ENCODE measurements at regions not wholly inside any gene's neighbourhood (a gene's known extent, or its start where the extent isn't known, plus 50 kb on each side); places are given as distances from the start of the nearest gene placed in this dataset.
"Not testable (repeated sequence)": the region's sequence is repeated elsewhere in the genome, so short reads cannot be mapped to it uniquely, and the experiment has no call there.

DNA sequence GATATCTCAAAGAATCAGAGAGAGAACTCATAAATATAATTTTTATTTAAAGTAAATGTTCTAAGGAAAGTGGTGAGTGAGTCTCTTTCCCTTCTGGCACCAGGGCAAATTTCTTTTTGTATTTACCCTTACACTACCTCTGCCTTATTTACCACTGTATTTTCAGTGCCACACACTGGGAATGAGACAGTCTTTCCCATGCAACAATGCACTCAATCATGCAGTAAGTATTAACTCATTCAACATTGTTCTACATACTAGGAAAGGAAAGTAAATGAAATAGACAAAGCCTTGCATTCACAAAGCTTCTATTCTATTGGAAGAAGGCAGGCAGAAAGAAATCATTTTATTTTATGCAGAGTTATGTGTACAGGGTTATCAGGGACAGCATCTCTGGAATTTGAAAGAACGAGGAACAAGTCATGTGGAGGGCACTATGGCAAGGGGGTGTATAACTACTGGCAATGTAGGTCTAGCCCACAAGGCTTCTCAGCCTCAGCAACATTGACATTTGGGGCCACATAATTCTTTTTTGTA, 129.8 kb upstream of the PRDX6 start:
- no peak for DNase-seq

DNA sequence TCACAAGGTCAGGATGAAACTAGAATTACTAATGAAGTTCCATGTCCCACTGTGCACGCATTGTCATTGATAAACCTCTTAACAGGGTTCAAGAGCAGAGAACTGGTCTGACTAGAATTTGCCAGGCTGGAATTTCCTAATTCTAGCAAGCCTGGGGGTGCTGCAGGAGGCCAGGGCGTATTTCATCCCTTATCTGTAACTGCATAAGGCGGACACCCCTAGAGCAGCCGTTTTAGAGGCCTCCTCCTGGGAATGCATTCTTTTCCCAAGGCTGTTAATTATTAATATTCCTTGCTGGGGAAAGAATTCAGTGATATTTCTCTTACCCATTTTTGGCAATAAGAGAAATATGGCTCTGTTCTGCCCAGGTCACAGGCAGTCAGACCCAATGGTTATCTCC, 124.5 kb upstream of the PRDX6 start:
- DNase-seq, result not testable (repeated sequence)

DNA sequence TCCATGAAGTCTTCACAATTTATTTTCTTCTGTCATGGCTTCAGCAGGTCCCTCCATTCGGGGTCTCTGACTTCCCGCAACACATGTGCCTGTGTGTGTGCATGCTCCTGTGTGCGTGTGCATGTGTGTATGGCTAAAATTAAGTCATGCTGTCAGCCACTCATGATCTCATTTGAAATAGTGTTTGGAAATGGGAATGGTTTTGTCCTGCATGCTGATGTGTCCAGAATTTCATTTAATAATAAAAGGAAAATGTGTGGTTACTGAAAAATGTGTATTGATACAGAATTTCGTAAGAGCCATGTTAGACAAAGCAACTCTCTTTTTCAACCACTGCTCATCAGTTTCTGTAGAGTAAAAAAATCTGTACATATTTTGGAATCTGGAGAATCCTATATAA, 123.8 kb upstream of the PRDX6 start:
- DNase-seq, result no peak

DNA sequence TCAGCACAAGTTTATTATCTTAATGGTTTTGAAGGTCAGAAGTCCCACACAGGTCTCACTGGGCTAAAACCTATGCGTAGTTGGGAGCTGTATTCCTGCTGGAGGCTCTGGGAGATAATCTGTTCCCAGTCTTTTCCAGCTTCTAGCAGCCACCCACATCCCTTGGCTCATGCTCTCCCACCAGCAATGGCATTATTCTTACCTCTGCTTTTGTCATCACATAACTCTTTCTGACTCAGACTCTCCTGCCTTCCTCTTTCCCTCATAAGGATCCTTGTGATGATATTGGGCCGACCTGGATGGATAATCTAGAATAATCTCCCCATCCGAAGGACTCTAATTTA, 122.2 kb upstream of the PRDX6 start:
- no peak for DNase-seq

DNA sequence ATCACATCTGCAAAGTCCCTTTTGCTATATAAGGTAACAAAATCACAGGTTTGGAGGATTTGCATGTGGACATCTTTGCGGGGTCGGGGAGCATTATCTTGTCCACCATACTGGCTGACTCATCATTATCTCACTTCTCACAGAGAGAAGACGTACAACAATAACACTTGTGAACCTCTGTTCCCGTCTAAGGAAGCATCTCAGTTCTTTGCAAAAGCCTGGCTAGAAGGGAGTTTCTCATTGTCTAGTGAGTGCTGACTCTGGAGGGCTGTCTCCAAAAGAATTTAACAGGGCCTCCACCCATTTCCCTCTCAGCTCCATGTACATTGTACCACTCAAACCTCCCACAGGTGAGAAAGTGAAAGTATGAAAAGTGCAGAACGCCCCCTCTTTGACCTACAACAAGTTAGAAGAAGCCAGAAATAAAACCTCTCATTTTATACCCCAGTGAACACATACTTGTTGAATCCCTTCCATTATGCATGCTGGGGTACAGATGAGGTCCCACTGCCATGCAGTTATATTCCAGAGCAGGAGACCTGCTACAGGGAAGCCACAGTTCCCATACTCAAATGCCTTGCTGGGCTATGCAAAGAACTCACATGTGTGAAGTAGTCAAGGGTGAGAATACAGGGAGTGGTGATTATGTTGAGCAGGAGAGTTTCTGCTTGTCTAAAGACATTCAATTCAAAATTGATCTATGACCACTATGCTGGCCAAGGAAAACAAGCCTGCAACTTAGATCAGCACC, 121.7 kb upstream of the PRDX6 start:
- no peak for DNase-seq

DNA sequence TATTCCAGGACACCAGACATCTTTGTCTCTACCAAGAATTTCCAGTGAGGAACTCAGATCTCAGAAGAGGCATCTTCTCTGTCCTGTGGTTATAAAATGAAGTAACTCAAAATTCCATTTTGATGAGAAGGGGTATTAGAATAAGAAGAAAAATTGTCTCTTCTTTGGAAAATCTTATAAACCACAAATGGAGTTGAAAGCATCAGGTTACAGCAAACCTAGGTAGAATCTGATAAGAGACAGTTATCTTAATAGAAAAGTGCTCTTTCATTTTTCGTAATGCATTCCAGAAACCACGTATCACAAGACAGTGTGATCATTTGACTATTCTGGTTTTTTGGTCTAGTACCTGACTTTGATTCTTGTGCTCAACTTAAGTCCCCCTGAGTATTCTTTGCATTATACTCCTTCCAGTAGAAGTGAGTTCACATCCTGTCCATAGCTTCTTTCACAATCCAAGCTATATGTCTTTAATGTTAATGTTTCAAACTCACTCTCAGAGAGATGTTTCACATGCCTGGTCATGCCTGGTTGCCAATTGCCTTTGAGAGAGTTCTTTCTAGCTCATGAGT, 120.9 kb upstream of the PRDX6 start:
- no peak for DNase-seq

DNA sequence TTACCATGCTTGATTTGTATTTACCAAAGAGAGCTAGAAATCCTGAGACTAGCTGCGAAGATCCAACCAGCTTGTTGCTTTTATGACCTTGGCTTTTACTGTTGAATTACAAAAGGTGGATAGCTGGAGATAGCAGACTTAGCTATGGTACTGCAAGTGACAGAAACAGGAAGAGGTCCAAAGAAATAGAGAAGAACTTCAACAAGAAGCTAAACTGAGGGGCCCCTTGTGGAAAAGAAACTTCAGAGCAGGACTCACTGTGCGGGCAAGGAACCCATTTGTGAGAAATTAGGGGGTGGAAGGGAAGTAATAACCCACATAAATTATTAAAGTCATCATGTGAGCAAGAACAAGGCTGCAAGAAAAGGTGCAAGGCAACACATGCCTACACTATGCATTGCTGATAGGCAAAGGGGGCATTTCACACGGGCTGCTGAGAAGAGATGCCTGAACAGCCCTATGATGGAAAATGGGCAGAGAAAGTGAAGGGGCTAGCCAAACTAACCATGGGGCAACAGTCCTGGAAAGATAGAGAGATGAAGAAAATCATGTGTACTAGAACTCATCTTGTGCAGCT, 116.6 kb upstream of the PRDX6 start:
- no peak for DNase-seq

DNA sequence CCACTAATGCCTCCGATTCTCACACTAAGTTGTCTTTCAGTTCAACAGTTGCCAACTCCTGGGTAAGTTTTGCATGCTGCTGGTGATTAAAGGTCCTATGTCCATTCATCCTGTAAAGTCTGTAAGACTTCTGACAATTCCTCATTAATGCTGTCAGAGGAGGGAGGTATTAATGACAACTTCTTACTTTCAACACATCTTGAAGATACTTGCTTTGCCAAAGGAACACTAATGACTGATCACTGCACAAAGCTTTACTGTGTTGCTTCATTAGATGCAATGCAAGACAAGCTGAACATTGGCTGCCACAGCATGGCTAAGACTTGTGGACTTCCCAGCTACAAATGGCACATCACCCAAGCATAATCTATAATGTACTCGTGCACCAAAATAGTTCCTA, 114.6 kb upstream of the PRDX6 start:
- DNase-seq, result no peak

DNA sequence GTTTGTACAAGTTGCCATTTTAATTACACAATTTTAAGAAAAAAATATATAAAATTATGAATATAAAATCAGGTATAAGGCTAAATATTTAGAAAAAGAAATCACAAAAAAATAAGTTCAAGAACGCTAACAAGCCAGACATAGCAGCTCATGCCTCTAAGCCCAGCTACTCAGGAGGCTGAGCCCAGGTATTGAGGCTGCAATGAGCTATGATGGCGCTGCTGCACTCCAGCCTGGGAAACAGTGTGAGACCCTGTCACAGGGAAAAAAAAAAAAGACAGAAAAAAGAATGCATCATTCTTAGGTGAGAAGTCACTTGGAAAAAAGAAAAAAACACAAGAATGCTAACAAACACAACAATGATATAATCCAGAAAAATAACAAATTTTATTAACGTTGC, 112.3 kb upstream of the PRDX6 start:
- DNase-seq, result no peak

DNA sequence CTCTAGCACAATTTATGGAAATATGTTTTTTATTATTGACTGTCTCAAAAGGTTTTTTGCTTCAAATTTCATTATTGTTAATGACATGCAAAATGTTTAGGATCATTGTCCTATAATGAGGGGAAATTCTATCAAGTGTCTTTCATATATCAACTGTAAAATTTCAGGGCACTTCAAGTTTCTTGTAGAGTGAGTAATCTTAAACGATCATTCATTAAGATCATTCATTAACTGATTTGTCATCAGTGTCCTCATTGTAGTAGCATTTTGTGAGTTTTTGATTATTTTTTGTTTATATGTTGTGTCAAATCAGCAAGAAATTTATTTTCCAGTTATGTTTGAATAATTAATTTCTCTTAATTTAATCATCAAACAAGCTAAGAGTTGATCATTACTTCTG, 111.8 kb upstream of the PRDX6 start:
- no peak for DNase-seq

DNA sequence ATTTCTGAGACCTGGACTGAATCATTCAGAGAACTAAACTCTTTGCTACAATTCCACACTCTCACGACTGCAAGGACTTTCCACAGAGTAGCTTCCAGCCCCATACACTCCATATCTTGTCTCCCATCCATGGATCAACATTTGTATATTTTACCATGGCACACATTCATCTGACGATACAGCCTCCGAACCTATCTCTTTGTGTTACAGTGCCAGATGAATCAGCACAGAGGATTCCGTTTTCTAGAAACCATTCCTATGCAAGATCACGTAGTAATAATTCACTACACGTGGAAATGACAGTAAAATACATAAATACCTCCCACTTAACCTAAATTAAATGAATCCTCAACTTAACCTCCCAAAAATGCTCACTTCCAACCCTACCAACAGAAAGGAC, 110.0 kb upstream of the PRDX6 start:
- DNase-seq, result no peak

DNA sequence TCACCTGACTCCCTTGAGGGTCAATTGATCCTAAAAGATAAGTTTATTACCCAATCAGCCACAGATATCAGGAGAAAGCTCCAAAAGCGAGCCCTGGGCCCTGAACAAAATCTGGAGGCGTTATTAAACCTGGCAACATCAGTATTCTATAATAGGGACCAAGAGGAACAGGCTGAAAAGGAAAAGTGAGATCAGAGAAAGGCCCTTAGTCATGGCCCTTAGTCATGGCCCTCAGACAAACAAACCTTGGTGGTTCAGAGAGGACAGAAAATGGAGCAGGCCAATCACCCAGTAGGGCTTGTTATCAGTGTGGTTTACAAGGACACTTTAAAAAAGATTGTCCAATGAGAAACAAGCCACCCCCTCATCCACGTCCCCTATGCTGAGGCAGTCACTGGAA, 106.5 kb upstream of the PRDX6 start:
- DNase-seq, result not testable (repeated sequence)

DNA sequence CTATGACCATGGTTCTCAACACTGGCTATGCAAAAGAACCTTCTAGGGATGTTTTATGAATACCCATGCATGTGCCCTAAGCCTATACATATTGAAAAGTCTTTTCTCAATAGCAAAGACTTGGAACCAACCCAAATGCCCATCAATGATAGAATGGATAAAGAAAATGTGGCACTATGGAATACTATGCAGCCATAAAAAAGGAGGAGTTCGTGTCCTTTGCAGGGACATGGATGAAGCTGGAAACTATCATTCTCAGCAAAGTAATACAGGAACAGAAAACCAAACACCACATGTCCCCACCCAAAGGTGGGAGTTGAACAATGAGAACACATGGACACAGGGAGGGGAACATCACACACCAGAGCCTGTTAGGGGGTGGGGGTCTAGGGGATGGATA, 101.1 kb upstream of the PRDX6 start:
- DNase-seq, result not testable (repeated sequence)

DNA sequence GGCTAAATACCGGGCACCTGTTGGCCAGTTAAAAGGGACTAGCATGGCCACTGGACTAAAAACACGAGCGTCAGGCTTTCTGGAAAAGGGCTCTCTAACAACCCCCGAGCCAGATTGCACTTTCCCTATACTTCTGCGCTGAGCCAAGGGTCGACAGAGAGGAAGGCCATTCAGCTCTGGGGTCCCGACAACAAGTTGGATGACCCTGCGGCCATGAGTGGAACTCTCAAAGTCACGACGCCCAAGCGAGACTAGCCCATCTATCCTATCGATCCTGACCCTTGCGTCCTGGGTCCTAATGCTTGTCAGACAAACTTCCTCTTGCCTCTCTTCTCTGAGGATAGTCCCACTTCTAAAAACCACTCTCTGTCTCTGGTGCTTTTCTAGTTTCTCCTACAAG, 99.9 kb upstream of the PRDX6 start:
- no peak for DNase-seq

DNA sequence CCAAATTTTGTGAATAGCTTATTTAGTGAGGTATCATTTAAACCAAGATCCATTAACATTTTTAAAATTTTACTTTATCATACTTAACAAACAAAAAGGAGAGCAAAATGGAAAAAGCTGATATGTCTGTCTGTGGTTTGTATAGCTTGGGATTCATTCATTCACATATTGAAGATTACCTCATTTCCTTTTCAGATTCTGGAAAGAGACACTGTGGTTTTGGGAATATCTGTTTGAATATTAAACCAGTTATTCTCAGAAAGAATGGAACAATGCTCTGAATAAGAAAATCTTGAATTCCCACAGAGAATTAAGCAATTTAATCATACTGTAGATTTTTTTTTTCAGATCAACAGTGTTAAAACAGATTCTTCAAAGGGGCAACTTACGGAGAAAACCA, 93.8 kb upstream of the PRDX6 start:
- DNase-seq, result no peak

DNA sequence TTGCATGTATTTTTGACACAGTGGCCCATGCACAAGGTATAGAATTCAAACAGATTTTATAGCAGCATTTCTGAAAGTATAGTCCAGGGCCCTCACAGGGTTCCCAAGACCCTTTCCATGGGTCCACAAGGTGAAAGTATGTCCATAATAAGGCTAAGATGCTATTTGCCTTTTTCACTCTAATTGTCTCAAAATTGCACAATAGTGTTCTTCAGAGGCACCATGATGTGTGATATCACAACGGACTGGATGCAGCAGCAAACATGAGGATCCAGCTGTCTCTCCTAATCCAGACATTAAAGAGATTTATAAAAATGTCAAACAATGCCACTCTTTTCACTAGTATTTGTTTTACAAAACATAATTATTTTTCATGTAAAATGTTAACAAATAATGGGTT, 88.8 kb upstream of the PRDX6 start:
- DNase-seq, result no peak

DNA sequence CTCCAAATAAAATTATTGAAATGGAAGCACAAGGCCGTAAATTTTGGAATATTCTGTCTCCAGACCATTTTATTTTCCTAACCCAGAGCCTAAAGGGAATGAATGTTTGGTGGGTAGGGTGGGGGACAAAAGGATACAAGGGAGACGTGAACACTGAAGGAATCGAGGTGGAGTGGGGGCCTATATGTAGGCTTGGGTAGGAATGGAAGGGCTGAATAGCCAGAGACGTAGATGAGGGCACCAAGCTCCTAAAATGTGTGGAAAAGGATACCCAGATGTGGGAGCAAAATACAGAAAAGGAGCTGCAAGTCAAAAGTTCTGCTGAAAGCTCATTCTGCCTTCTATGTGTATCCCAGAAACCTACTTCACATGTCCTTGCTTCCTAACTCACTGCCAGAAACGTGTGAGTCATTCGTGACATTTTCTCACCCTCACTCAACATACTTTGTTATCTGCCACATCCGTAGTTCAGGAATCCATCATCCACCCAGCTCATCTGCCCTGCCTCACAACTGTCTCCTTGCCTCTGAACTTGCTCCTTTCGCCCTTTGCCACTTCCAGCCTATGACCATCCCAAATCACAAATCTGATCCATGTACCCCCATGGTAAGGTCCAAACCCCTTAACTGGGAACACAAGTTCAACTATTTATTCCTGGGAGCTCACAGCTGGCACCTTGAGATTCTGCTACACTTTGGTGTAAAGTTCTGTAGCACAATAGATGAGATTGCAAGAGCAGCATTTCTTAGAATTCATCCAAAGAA, 84.1 kb upstream of the PRDX6 start:
- DNase-seq, result no peak

DNA sequence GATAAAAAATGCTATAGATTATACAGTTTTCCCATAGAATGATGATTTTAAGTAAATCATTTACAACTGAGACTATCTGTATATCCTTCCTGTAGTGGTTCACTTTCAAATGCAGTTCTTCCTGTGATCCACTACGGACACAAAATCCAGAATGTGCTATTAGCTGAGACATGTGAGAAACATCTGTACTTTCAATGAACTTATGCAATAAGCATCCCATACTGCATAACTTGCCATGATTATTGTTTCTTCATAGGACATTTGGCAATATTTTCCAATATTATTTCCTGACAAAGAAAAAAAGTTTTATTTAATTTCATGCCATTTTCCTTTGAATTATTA, 83.5 kb upstream of the PRDX6 start:
- DNase-seq, result no peak

DNA sequence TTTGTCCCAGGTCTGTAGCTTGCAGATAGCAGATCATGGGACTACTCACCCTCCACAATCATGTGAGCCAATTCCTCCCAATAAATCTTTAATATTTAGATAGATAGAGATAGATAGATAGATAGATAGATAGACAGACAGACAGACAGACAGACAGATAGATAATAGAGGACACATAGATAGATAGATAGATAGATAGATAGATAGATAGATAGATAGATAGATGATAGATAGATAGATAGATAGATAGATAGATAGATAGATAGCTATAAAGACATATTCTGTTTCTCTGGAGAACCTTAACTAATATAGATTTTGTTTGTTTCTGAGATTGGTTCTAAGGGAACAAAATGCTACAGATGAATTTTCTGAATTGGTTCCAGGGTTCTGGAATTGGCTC, 82.3 kb upstream of the PRDX6 start:
- DNase-seq, result not testable (repeated sequence)

DNA sequence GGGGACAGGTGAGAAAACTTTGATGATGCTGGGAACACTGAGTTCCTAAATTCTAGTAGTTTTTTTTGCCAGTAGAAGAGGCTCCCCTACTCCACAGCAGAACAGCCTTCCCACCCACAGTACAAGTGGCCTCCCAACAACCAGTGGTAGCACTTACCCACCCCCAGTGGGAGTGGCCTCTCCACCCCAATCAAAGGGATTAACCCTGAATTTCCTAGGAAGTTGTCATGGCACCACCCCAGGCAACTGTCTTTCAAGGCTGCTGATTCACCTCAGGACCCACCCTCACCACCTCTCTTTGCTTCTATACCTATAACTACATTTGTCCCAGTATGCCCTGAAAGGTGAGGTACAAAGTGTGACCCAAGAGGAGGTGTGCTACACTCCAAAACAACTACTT, 81.4 kb upstream of the PRDX6 start:
- DNase-seq, result no peak

DNA sequence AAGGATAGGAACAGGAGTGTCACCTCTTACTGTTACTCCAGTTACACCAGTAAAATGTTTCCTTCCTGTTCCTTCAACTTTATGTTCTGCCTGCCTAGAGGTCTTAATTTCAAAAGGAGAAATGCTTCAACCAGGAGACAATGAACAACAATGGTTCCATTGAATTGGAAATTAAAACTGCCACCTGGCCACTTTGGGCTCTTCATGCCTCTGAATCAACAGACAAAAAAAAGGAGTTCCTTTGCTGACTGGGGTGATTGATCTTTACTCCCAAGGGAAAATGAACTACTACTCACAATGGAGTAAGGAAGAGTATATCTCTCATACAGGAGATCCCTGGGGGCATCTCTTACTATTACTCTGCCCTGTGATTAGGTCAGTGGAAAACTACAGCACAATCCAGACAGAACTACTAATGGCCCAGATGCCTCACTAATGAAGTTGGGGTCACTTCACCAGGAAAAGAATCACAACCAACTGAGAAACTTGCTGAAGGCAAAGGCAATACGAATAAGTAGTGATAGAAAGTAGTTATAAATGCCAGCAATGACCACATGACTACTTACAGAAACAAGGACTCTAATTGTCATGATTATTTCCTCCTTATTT, 76.6 kb upstream of the PRDX6 start:
- no peak for DNase-seq

DNA sequence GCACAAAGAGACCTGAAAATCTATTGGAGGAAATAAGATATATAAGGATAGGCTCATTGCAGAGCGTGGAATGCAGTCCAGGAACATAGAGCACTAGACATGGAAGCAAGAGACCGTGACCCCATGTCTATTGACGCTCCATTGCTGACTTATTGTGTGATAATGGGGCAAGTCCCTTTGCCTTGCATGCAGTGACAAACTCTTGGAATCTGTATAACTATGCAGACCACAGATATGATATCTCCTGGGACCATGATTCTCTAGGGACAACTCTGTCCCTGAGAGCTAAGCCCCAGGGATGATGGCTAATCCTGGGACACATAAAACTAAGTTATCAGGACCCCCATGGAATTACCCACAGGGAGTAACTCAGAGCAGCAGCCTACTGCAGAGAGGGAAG, 73.1 kb upstream of the PRDX6 start:
- DNase-seq, result no peak

DNA sequence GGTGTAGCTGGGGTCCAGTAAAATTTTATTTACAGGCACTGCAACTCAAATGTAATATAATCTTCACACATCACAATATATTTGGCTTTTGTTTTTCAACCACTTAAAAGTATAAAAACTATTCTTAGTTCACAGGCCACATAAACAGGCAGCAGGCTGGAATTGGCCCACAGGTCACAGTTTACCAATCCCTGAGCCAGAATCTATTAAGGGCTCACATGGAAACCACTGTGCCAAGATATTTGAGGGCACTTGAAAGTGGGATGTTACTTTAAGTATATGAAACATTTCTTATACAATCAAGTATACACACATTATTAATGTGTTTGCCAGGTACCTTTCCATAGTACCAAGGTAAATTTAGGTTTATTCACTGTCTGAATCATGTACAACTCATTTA, 71.9 kb upstream of the PRDX6 start:
- no peak for DNase-seq

DNA sequence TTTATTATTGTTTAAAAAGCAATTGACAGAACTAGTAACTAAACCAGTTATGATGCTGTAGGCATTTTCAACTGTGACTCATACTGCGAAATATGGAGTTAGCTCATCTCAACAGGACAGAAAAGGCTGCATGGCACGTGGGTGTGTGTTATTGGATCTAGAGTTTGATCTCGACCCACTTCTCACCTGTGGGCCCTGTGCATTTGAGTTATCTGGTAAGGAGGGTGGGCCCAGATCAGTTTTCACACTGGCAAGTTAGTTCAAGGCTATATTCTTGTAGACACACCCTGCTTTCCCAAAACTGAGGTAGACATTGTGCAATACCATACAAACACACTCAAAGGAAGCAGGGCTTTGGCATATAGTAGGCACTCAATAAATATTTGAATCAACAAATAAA, 71.3 kb upstream of the PRDX6 start:
- DNase-seq, result no peak
